ENCODE measurements at regions not wholly inside any gene's neighbourhood (a gene's known extent, or its start where the extent isn't known, plus 50 kb on each side); places are given as distances from the start of the nearest gene placed in this dataset.
"Not testable (repeated sequence)": the region's sequence is repeated elsewhere in the genome, so short reads cannot be mapped to it uniquely, and the experiment has no call there.

- H3K4me2 ChIP-seq (ENCODE audit: extremely low read depth, insufficient read depth, low read length); H4K20me1 ChIP-seq (ENCODE audit: control insufficient read depth, extremely low read depth, insufficient read depth, low read length); H3K4me3 ChIP-seq (replicated peaks in 1 of 4; ENCODE audit: control extremely low read depth in 1 of 4, insufficient read depth in 1 of 4, low read depth in 3 of 4, low read length in 4 of 4): not testable (repeated sequence)
Observed at GRCh38 chr12:76971216-76971879, 92.5 kb upstream of the CSRP2 start.

GRCh38 chr12:76967181-76967885 lies 88.5 kb upstream of the CSRP2 start:
- no peak for TF ChIP-seq CTCF (conservative IDR thresholded peaks at IDR 0.05 in 1 of 2, IDR thresholded peaks at IDR 0.05 in 1 of 2; ENCODE audit: low read depth in 1 of 2, low read length in 2 of 2)
- TF ChIP-seq EZH2 (IDR thresholded peaks at IDR 0.05; ENCODE audit: low read length, missing control alignments) = no peak
- no peak overlapping the region for H3K27ac ChIP-seq (ENCODE audit: insufficient read depth, low read length)
- H3K4me1 ChIP-seq (ENCODE audit: control insufficient read depth, extremely low read depth, insufficient read depth, low read length) = no peaks in the 10 kb centered on the region
- no peaks in the 10 kb centered on the region for H3K79me2 ChIP-seq (ENCODE audit: control insufficient read depth, insufficient read depth, low read length)
- H3K9me3 ChIP-seq (ENCODE audit: control insufficient read depth, insufficient read depth, low read depth, low read length) = no peaks in the 10 kb centered on the region
- no peaks in the 10 kb centered on the region for H3K36me3 ChIP-seq (ENCODE audit: control insufficient read depth, insufficient read depth, low read length)
- no peak overlapping the region for H3K4me3 ChIP-seq (replicated peaks in 1 of 4; ENCODE audit: control extremely low read depth in 1 of 4, insufficient read depth in 1 of 4, low read depth in 3 of 4, low read length in 4 of 4)
- no peak for DNase-seq (ENCODE audit: low read depth in 2 of 2)
- no peak overlapping the region for H3K9ac ChIP-seq (ENCODE audit: insufficient read depth, low read length)
- H3K4me2 ChIP-seq (ENCODE audit: extremely low read depth, insufficient read depth, low read length) = no peak overlapping the region
- H3K27me3 ChIP-seq (ENCODE audit: control insufficient read depth, insufficient read depth, low read length) = no peaks in the 10 kb centered on the region
- no peak overlapping the region for H2AFZ ChIP-seq (ENCODE audit: low read length)
- no peaks in the 10 kb centered on the region for H4K20me1 ChIP-seq (ENCODE audit: control insufficient read depth, extremely low read depth, insufficient read depth, low read length)

More at GRCh38 chr12:76971216-76971879, 92.5 kb upstream of the CSRP2 start:
- H3K4me1 ChIP-seq (ENCODE audit: control insufficient read depth, extremely low read depth, insufficient read depth, low read length); DNase-seq (ENCODE audit: low read depth in 2 of 2); H3K79me2 ChIP-seq (ENCODE audit: control insufficient read depth, insufficient read depth, low read length); H3K27ac ChIP-seq (ENCODE audit: insufficient read depth, low read length); H3K27me3 ChIP-seq (ENCODE audit: control insufficient read depth, insufficient read depth, low read length); H3K36me3 ChIP-seq (ENCODE audit: control insufficient read depth, insufficient read depth, low read length); H3K9me3 ChIP-seq (ENCODE audit: control insufficient read depth, insufficient read depth, low read depth, low read length); H2AFZ ChIP-seq (ENCODE audit: low read length); H3K9ac ChIP-seq (ENCODE audit: insufficient read depth, low read length): not testable (repeated sequence)

GRCh38 chr12:76964784-76965571 lies 86.2 kb upstream of the CSRP2 start:
- Histone ChIP-seq H3K27ac (ENCODE audit: insufficient read depth, low read length) (no peak overlapping the region), H4K20me1 (ENCODE audit: control insufficient read depth, extremely low read depth, insufficient read depth, low read length) (no peaks in the 10 kb centered on the region), H3K9me3 (ENCODE audit: control insufficient read depth, insufficient read depth, low read depth, low read length) (no peaks in the 10 kb centered on the region), H3K9ac (ENCODE audit: insufficient read depth, low read length) (no peak overlapping the region), H2AFZ (ENCODE audit: low read length) (no peak overlapping the region), H3K4me3 (replicated peaks in 1 of 4; ENCODE audit: control extremely low read depth in 1 of 4, insufficient read depth in 1 of 4, low read depth in 3 of 4, low read length in 4 of 4) (no peak overlapping the region), H3K4me2 (ENCODE audit: extremely low read depth, insufficient read depth, low read length) (no peak overlapping the region), H3K79me2 (ENCODE audit: control insufficient read depth, insufficient read depth, low read length) (no peaks in the 10 kb centered on the region), H3K4me1 (ENCODE audit: control insufficient read depth, extremely low read depth, insufficient read depth, low read length) (no peaks in the 10 kb centered on the region), H3K36me3 (ENCODE audit: control insufficient read depth, insufficient read depth, low read length) (no peaks in the 10 kb centered on the region), H3K27me3 (ENCODE audit: control insufficient read depth, insufficient read depth, low read length) (no peaks in the 10 kb centered on the region)
- TF ChIP-seq CTCF (conservative IDR thresholded peaks at IDR 0.05 in 1 of 2, IDR thresholded peaks at IDR 0.05 in 1 of 2; ENCODE audit: low read depth in 1 of 2, low read length in 2 of 2) = no peak
- no peak for TF ChIP-seq EZH2 (IDR thresholded peaks at IDR 0.05; ENCODE audit: low read length, missing control alignments)
- no peak for DNase-seq (ENCODE audit: low read depth in 2 of 2)
